ENCODE measurements at regions not wholly inside any gene's neighbourhood (a gene's known extent, or its start where the extent isn't known, plus 50 kb on each side); places are given as distances from the start of the nearest gene placed in this dataset.

DNA sequence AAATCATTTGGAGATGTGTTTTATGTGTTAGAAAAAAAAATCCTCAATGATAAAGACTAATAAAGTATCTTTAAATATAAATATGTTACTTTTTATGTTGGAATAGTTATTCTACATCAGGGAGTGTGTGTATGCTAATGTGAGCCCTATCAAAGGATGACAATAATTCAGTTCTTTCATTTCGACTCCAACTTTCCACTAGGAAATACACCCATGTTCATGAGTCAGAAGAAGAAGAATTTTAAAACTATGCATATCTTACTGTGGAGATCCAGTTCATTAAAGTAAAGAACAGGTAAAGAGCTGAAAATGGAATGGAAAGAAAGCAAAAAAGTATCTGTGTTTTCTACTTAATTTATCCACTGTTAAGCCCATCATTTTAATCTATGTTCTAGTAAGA lies 399.8 kb downstream of the KCNJ2 start:
- H3K27me3 Mint-ChIP-seq, result no peaks in the 10 kb centered on the region
- Histone ChIP-seq H3K4me1 (ENCODE audit: insufficient read depth, low read length) (no peaks in the 10 kb centered on the region), H3K36me3 (ENCODE audit: insufficient read depth, low read length) (no peaks in the 10 kb centered on the region), H3K9me3 (ENCODE audit: control insufficient read depth in 1 of 2, low read length in 2 of 2) (no peaks in the 10 kb centered on the region), H3K27me3 (ENCODE audit: insufficient read depth, low read length) (no peaks in the 10 kb centered on the region), H3K4me3 (ENCODE audit: low read length in 2 of 2) (no peak overlapping the region), H3K27ac (ENCODE audit: low read depth, low read length) (no peak overlapping the region)
- ChIA-PET POLR2A (ENCODE audit: partially characterized antibody) (no interaction called here), CTCF (ENCODE audit: partially characterized antibody) (no interaction called here)
- H3K27ac Mint-ChIP-seq, result no peak overlapping the region
- intact Hi-C loops (cut with micrococcal nuclease), result no loop called here
- H3K4me1 Mint-ChIP-seq, result no peaks in the 10 kb centered on the region
- no peak overlapping the region for H3K4me3 Mint-ChIP-seq
- H3K9me3 Mint-ChIP-seq, result peaks cover 0 to 2% (median 0%) of the 10 kb centered on the region in 8 donors
- no peaks in the 10 kb centered on the region for H3K36me3 Mint-ChIP-seq
- DNase-seq, result no peak

DNA sequence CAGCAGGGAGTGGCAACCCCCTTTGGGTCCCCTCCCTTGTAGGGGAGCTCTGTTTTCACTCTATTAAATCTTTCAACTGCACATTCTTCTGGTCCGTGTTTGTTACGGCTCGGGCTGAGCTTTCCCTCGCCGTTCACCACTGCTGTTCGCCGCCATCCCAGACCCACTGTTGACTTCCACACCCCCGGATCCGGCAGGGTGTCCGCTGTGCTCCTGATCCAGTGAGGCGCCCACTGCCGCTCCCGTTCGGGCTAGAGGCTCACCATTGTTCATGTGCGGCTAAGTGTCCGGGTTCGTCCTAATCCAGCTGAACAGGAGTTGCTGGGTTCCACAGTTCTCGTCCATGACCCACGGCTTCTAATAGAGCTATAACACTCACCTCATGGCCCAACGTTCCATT lies 408.1 kb downstream of the KCNJ2 start:
- no peaks in the 10 kb centered on the region for H3K36me3 Mint-ChIP-seq
- no peaks in the 10 kb centered on the region for H3K27me3 ChIP-seq (ENCODE audit: insufficient read depth, low read length)
- no peaks in the 10 kb centered on the region for H3K36me3 ChIP-seq (ENCODE audit: insufficient read depth, low read length)
- H3K27me3 Mint-ChIP-seq, result peaks cover 0 to 1% of the 10 kb centered on the region in 2 donors
- intact Hi-C loops (cut with micrococcal nuclease), result no loop called here
- H3K4me3 ChIP-seq (ENCODE audit: low read length in 2 of 2), result no peak overlapping the region
- H3K9me3 Mint-ChIP-seq, result peaks cover 0 to 4% (median 0%) of the 10 kb centered on the region in 8 donors
- no peaks in the 10 kb centered on the region for H3K9me3 ChIP-seq (ENCODE audit: control insufficient read depth in 1 of 2, low read length in 2 of 2)
- ChIA-PET CTCF (ENCODE audit: partially characterized antibody) (no interaction called here), POLR2A (ENCODE audit: partially characterized antibody) (no interaction called here)
- no peak overlapping the region for H3K27ac Mint-ChIP-seq
- peak in 1 of 5 donors; percentile 29 for DNase-seq
- no peak overlapping the region for H3K27ac ChIP-seq (ENCODE audit: low read depth, low read length)
- no peak overlapping the region for H3K4me3 Mint-ChIP-seq
- H3K4me1 ChIP-seq (ENCODE audit: insufficient read depth, low read length), result no peaks in the 10 kb centered on the region
- no peaks in the 10 kb centered on the region for H3K4me1 Mint-ChIP-seq

DNA sequence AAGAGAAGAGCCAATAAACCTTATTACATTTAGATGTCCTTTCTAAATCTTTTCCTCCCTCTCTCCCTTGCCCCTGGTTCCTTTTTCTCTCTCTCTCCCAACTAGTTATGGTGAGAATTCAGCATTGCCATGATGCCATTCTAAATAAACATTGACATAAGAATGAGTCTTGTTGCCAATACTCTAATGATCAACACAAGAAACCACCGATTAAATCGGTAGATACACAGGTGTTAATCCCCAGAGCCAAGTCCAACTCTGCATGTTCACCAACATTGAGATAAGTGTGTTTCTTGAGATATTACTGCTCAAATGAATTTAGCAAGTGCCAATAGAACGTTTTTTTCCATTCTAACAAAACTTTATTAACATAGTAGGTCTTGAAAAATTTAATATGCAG lies 412.1 kb downstream of the KCNJ2 start:
- ChIA-PET POLR2A (ENCODE audit: partially characterized antibody) (no interaction called here), CTCF (ENCODE audit: partially characterized antibody) (no interaction called here)
- Mint-ChIP-seq H3K27me3 (peaks cover 0 to 1% of the 10 kb centered on the region in 2 donors), H3K9me3 (peaks cover 0 to 4% (median under 1%) of the 10 kb centered on the region in 8 donors), H3K4me1 (no peaks in the 10 kb centered on the region), H3K36me3 (no peaks in the 10 kb centered on the region), H3K4me3 (no peak overlapping the region), H3K27ac (no peak overlapping the region)
- Histone ChIP-seq H3K4me3 (ENCODE audit: low read length in 2 of 2) (no peak overlapping the region), H3K27me3 (ENCODE audit: insufficient read depth, low read length) (no peaks in the 10 kb centered on the region), H3K36me3 (ENCODE audit: insufficient read depth, low read length) (no peaks in the 10 kb centered on the region), H3K27ac (ENCODE audit: low read depth, low read length) (no peak overlapping the region), H3K4me1 (ENCODE audit: insufficient read depth, low read length) (no peaks in the 10 kb centered on the region), H3K9me3 (ENCODE audit: control insufficient read depth in 1 of 2, low read length in 2 of 2) (no peaks in the 10 kb centered on the region)
- intact Hi-C loops (cut with micrococcal nuclease), result no loop called here
- DNase-seq, result no peak

DNA sequence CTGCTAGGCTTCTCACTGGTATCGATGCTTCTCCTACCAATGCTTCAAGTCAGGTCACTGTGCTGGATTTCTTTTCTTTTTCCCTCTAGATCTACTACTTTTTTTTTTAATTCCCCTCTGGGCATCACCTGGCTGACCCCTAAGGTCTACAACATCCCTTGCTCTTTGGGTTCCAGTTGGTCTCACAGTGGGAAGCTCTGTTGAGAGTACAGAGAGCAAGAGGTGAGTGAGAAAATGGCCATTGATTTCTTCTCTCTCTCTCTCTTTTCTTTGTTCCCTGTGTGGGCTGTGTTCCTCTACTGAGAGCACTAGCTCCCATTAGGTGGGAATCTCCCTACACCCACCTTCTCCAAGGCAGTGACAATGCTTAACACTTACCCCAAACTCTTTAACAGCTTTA lies 413.4 kb downstream of the KCNJ2 start:
- no peaks in the 10 kb centered on the region for H3K36me3 ChIP-seq (ENCODE audit: insufficient read depth, low read length)
- no peak overlapping the region for H3K27ac Mint-ChIP-seq
- peaks cover 0 to 1% of the 10 kb centered on the region in 2 donors for H3K27me3 Mint-ChIP-seq
- CTCF ChIA-PET (ENCODE audit: partially characterized antibody), result no interaction called here
- no peak for DNase-seq
- H3K9me3 ChIP-seq (ENCODE audit: control insufficient read depth in 1 of 2, low read length in 2 of 2), result no peaks in the 10 kb centered on the region
- no peaks in the 10 kb centered on the region for H3K4me1 Mint-ChIP-seq
- H3K27ac ChIP-seq (ENCODE audit: low read depth, low read length), result no peak overlapping the region
- POLR2A ChIA-PET (ENCODE audit: partially characterized antibody), result no interaction called here
- H3K4me1 ChIP-seq (ENCODE audit: insufficient read depth, low read length), result no peaks in the 10 kb centered on the region
- H3K4me3 ChIP-seq (ENCODE audit: low read length in 2 of 2), result no peak overlapping the region
- H3K4me3 Mint-ChIP-seq, result no peak overlapping the region
- intact Hi-C loops (cut with micrococcal nuclease), result no loop called here
- no peaks in the 10 kb centered on the region for H3K27me3 ChIP-seq (ENCODE audit: insufficient read depth, low read length)
- H3K36me3 Mint-ChIP-seq, result no peaks in the 10 kb centered on the region
- peaks cover 0 to 5% (median 2%) of the 10 kb centered on the region in 8 donors for H3K9me3 Mint-ChIP-seq

DNA sequence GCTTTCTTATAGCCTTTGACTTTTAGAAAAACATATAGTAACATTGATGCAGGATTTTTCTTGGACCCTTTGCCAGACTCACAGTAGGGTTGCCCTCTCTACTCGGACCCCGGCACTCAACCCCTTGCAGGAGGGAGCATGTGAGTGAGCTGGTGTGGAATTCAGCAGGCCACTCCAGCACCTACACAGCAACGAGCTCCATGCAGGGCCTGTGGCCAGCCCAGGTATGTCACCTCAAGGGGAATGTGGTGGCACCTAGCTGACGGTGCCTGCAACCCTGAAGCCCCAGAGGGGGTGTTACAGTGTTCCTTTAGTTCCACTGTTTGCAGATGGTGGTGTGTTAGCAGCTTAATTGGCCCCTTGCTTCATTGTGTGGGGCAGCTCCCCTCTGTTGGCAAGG lies 414.9 kb downstream of the KCNJ2 start:
- POLR2A ChIA-PET (ENCODE audit: partially characterized antibody), result no interaction called here

GRCh38 chr17:70588003-70588402 lies 418.7 kb downstream of the KCNJ2 start:
- Mint-ChIP-seq H3K4me3 (no peak overlapping the region), H3K36me3 (no peaks in the 10 kb centered on the region), H3K9me3 (peaks cover 0 to 5% (median 0%) of the 10 kb centered on the region in 8 donors), H3K27ac (no peak overlapping the region), H3K4me1 (no peaks in the 10 kb centered on the region), H3K27me3 (peaks cover 0 to 1% of the 10 kb centered on the region in 2 donors)
- Histone ChIP-seq H3K9me3 (ENCODE audit: control insufficient read depth in 1 of 2, low read length in 2 of 2) (no peaks in the 10 kb centered on the region), H3K27ac (ENCODE audit: low read depth, low read length) (no peak overlapping the region), H3K4me1 (ENCODE audit: insufficient read depth, low read length) (no peaks in the 10 kb centered on the region), H3K27me3 (ENCODE audit: insufficient read depth, low read length) (no peaks in the 10 kb centered on the region), H3K4me3 (ENCODE audit: low read length in 2 of 2) (no peak overlapping the region), H3K36me3 (ENCODE audit: insufficient read depth, low read length) (no peaks in the 10 kb centered on the region)
- intact Hi-C loops (cut with micrococcal nuclease), result no loop called here
- POLR2A ChIA-PET (ENCODE audit: partially characterized antibody), result no interaction called here
- CTCF ChIA-PET (ENCODE audit: partially characterized antibody), result no interaction called here
- DNase-seq, result no peak

More for the DNA sequence above, 414.9 kb downstream of the KCNJ2 start:
- no peaks in the 10 kb centered on the region for H3K4me1 Mint-ChIP-seq
- H3K9me3 Mint-ChIP-seq, result peaks cover 0 to 5% (median 2%) of the 10 kb centered on the region in 8 donors
- no peak overlapping the region for H3K27ac Mint-ChIP-seq
- H3K27ac ChIP-seq (ENCODE audit: low read depth, low read length), result no peak overlapping the region
- H3K4me1 ChIP-seq (ENCODE audit: insufficient read depth, low read length), result no peaks in the 10 kb centered on the region
- no peak overlapping the region for H3K4me3 Mint-ChIP-seq
- CTCF ChIA-PET (ENCODE audit: partially characterized antibody), result no interaction called here
- intact Hi-C loops (cut with micrococcal nuclease), result no loop called here
- no peak for DNase-seq
- no peaks in the 10 kb centered on the region for H3K27me3 ChIP-seq (ENCODE audit: insufficient read depth, low read length)
- H3K9me3 ChIP-seq (ENCODE audit: control insufficient read depth in 1 of 2, low read length in 2 of 2), result no peaks in the 10 kb centered on the region
- no peaks in the 10 kb centered on the region for H3K36me3 ChIP-seq (ENCODE audit: insufficient read depth, low read length)
- no peak overlapping the region for H3K4me3 ChIP-seq (ENCODE audit: low read length in 2 of 2)
- no peaks in the 10 kb centered on the region for H3K36me3 Mint-ChIP-seq
- peaks cover 0 to 1% of the 10 kb centered on the region in 2 donors for H3K27me3 Mint-ChIP-seq

GRCh38 chr17:70597774-70598173 lies 428.4 kb downstream of the KCNJ2 start:
- Mint-ChIP-seq H3K36me3 (no peaks in the 10 kb centered on the region), H3K27ac (no peak overlapping the region), H3K27me3 (no peaks in the 10 kb centered on the region), H3K9me3 (peaks cover 0 to 1% (median 0%) of the 10 kb centered on the region in 8 donors), H3K4me3 (no peak overlapping the region), H3K4me1 (no peaks in the 10 kb centered on the region)
- no peak overlapping the region for H3K4me3 ChIP-seq (ENCODE audit: low read length in 2 of 2)
- no peaks in the 10 kb centered on the region for H3K9me3 ChIP-seq (ENCODE audit: control insufficient read depth in 1 of 2, low read length in 2 of 2)
- no peaks in the 10 kb centered on the region for H3K27me3 ChIP-seq (ENCODE audit: insufficient read depth, low read length)
- DNase-seq, result no peak
- ChIA-PET POLR2A (ENCODE audit: partially characterized antibody) (no interaction called here), CTCF (ENCODE audit: partially characterized antibody) (no interaction called here)
- H3K36me3 ChIP-seq (ENCODE audit: insufficient read depth, low read length), result no peaks in the 10 kb centered on the region
- H3K4me1 ChIP-seq (ENCODE audit: insufficient read depth, low read length), result no peaks in the 10 kb centered on the region
- no peak overlapping the region for H3K27ac ChIP-seq (ENCODE audit: low read depth, low read length)
- intact Hi-C loops (cut with micrococcal nuclease), result no loop called here

GRCh38 chr17:70599198-70599597 lies 429.9 kb downstream of the KCNJ2 start:
- ChIA-PET POLR2A (ENCODE audit: partially characterized antibody) (no interaction called here), CTCF (ENCODE audit: partially characterized antibody) (no interaction called here)
- Mint-ChIP-seq H3K4me1 (no peaks in the 10 kb centered on the region), H3K27ac (no peak overlapping the region), H3K4me3 (no peak overlapping the region), H3K36me3 (no peaks in the 10 kb centered on the region), H3K9me3 (peaks cover 0 to 1% (median 0%) of the 10 kb centered on the region in 8 donors), H3K27me3 (no peaks in the 10 kb centered on the region)
- Histone ChIP-seq H3K4me3 (ENCODE audit: low read length in 2 of 2) (no peak overlapping the region), H3K9me3 (ENCODE audit: control insufficient read depth in 1 of 2, low read length in 2 of 2) (no peaks in the 10 kb centered on the region), H3K36me3 (ENCODE audit: insufficient read depth, low read length) (no peaks in the 10 kb centered on the region), H3K4me1 (ENCODE audit: insufficient read depth, low read length) (no peaks in the 10 kb centered on the region), H3K27ac (ENCODE audit: low read depth, low read length) (no peak overlapping the region), H3K27me3 (ENCODE audit: insufficient read depth, low read length) (no peaks in the 10 kb centered on the region)
- no peak for DNase-seq
- intact Hi-C loops (cut with micrococcal nuclease), result no loop called here

All from CD4-positive, alpha-beta memory T cell (primary cell).